HEK293 (cell line): ENCODE measurements at regions not wholly inside any gene's neighbourhood (a gene's known extent, or its start where the extent isn't known, plus 50 kb on each side); places are given as distances from the start of the nearest gene placed in this dataset.

Experiments
- CTCF ChIA-PET: fragments of 350-600 bp; formaldehyde crosslinking; extraction: SDS; loops from one replicate; lab custom pipeline; 2021; ENCODE audit warnings: antibody characterized with exemption; lab: Yijun Ruan, JAX
- POLR2A ChIA-PET: fragments of 300-600 bp; formaldehyde crosslinking; extraction: SDS; loops from one replicate; lab custom pipeline; 2020; ENCODE audit warnings: antibody characterized with exemption, inconsistent platforms; lab: Yijun Ruan, JAX
- H3K27ac ChIP-seq: fragments of 200-500 bp; sonication (Bioruptor generic); 2 replicates; pipeline ENCODE4 v1.5.1; 2014; ENCODE audit warnings: low read depth, low read length, control low read depth, inconsistent platforms; ENCODE audit errors: extremely low read depth
- H3K36me3 ChIP-seq, 2 experiments: fragments of 200-500 bp in 1 of 2; sonication (Bioruptor generic) in 1 of 2; 1 replicate in 1 of 2; 2 replicates in 1 of 2; pipeline ENCODE4 v1.5.1; 2014 to 2017; ENCODE audit warnings: inconsistent platforms in 2 of 2, low read length in 2 of 2; ENCODE audit not compliant: control insufficient read depth in 2 of 2, insufficient read depth in 1 of 2
- H3K4me1 ChIP-seq: fragments of 200-500 bp; sonication (Bioruptor generic); 2 replicates; pipeline ENCODE4 v1.5.1; 2014; ENCODE audit warnings: mild to moderate bottlenecking, low read length, inconsistent platforms; ENCODE audit not compliant: control insufficient read depth, insufficient read depth
- H3K4me3 ChIP-seq: 2 replicates; pipeline ENCODE4 v1.5.1; 2011; ENCODE audit warnings: low read depth, mild to moderate bottlenecking, control low read depth, low read length, moderate library complexity
- H3K9me3 ChIP-seq: fragments of 200-500 bp; sonication (Bioruptor generic); 2 replicates; pipeline ENCODE4 v1.5.1; 2014; ENCODE audit warnings: low read depth, low read length, inconsistent platforms; ENCODE audit not compliant: control insufficient read depth, insufficient read depth
- KLF1 ChIP-seq: fragments of 450-650 bp; formaldehyde crosslinking; IDR thresholded peaks from 2 replicates; pipeline ENCODE4 v1.5.1; 2016; ENCODE audit warnings: missing biosample characterization, missing genetic modification characterization
- KLF10 ChIP-seq: fragments of 450-650 bp; IDR thresholded peaks from 2 replicates; pipeline ENCODE4 v1.5.1; 2018; ENCODE audit warnings: missing biosample characterization, mild to moderate bottlenecking, missing genetic modification characterization
- ZEB2 ChIP-seq: fragments of 450-650 bp; formaldehyde crosslinking; IDR thresholded peaks from 2 replicates; pipeline ENCODE4 v1.5.1; 2016; ENCODE audit warnings: missing biosample characterization, missing genetic modification characterization
- ZFP3 ChIP-seq: fragments of 450-650 bp; formaldehyde crosslinking; IDR thresholded peaks from 2 replicates; pipeline ENCODE4 v1.5.1; 2016; ENCODE audit warnings: low read depth, missing biosample characterization, missing genetic modification characterization
- ZFP41 ChIP-seq: fragments of 450-650 bp; formaldehyde crosslinking; IDR thresholded peaks from 2 replicates; pipeline ENCODE4 v1.5.1; 2016; ENCODE audit warnings: missing biosample characterization, missing genetic modification characterization, borderline replicate concordance
- ZFP69B ChIP-seq: fragments of 450-650 bp; formaldehyde crosslinking; IDR thresholded peaks from 2 replicates; pipeline ENCODE4 v1.5.1; 2016; ENCODE audit warnings: missing biosample characterization, missing genetic modification characterization
- ZNF16 ChIP-seq: fragments of 450-650 bp; formaldehyde crosslinking; IDR thresholded peaks from 2 replicates; pipeline ENCODE4 v1.5.1; 2016; ENCODE audit warnings: low read depth, missing biosample characterization, missing genetic modification characterization
- ZNF211 ChIP-seq: fragments of 450-650 bp; formaldehyde crosslinking; IDR thresholded peaks from 2 replicates; pipeline ENCODE4 v1.5.1; 2016; ENCODE audit warnings: low read depth, missing biosample characterization, missing genetic modification characterization
- ZNF214 ChIP-seq: fragments of 450-650 bp; formaldehyde crosslinking; IDR thresholded peaks from 2 replicates; pipeline ENCODE4 v1.5.1; 2017; ENCODE audit warnings: missing biosample characterization, mild to moderate bottlenecking, missing genetic modification characterization, borderline replicate concordance
- ZNF221 ChIP-seq: fragments of 450-650 bp; formaldehyde crosslinking; IDR thresholded peaks from 2 replicates; pipeline ENCODE4 v1.5.1; 2017; ENCODE audit warnings: missing biosample characterization, missing genetic modification characterization, borderline replicate concordance
- ZNF23 ChIP-seq: fragments of 450-650 bp; formaldehyde crosslinking; IDR thresholded peaks from 2 replicates; pipeline ENCODE4 v1.5.1; 2016; ENCODE audit warnings: missing biosample characterization, missing genetic modification characterization, borderline replicate concordance
- ZNF239 ChIP-seq: fragments of 450-650 bp; formaldehyde crosslinking; IDR thresholded peaks from 2 replicates; pipeline ENCODE4 v1.5.1; 2016; ENCODE audit warnings: missing biosample characterization, missing genetic modification characterization
- ZNF266 ChIP-seq: fragments of 450-650 bp; formaldehyde crosslinking; IDR thresholded peaks from 2 replicates; pipeline ENCODE4 v1.5.1; 2016; ENCODE audit warnings: missing biosample characterization, missing genetic modification characterization, low read depth
- ZNF354C ChIP-seq: fragments of 450-650 bp; formaldehyde crosslinking; IDR thresholded peaks from 2 replicates; pipeline ENCODE4 v1.5.1; 2016; ENCODE audit warnings: missing biosample characterization, missing genetic modification characterization, low read depth, borderline replicate concordance
- ZNF549 ChIP-seq: fragments of 450-650 bp; IDR thresholded peaks from 2 replicates; pipeline ENCODE4 v1.5.1; 2018; ENCODE audit warnings: missing biosample characterization, missing genetic modification characterization, mild to moderate bottlenecking, inconsistent platforms, moderate library complexity
- ZNF600 ChIP-seq: fragments of 450-650 bp; formaldehyde crosslinking; IDR thresholded peaks from 2 replicates; pipeline ENCODE4 v1.5.1; 2016; ENCODE audit warnings: missing biosample characterization, missing genetic modification characterization
- ZNF624 ChIP-seq: fragments of 450-650 bp; formaldehyde crosslinking; IDR thresholded peaks from 2 replicates; pipeline ENCODE4 v1.5.1; 2017; ENCODE audit warnings: missing biosample characterization, missing genetic modification characterization
- ZNF658 ChIP-seq: fragments of 450-650 bp; formaldehyde crosslinking; IDR thresholded peaks from 2 replicates; pipeline ENCODE4; 2016; ENCODE audit warnings: missing biosample characterization, missing genetic modification characterization
- ZNF747 ChIP-seq: fragments of 450-650 bp; formaldehyde crosslinking; IDR thresholded peaks from 2 replicates; pipeline ENCODE4 v1.5.1; 2016; ENCODE audit warnings: missing biosample characterization, missing genetic modification characterization
- ZSCAN16 ChIP-seq: fragments of 450-650 bp; formaldehyde crosslinking; IDR thresholded peaks from 2 replicates; pipeline ENCODE4 v1.5.1; 2016; ENCODE audit warnings: missing biosample characterization, missing genetic modification characterization
- ZSCAN23 ChIP-seq: fragments of 450-650 bp; formaldehyde crosslinking; IDR thresholded peaks from 2 replicates; pipeline ENCODE4 v1.5.1; 2016; ENCODE audit warnings: missing biosample characterization, missing genetic modification characterization
- TF ChIP-seq, protein P1 (sequence below): fragments of 450-650 bp; formaldehyde crosslinking; IDR thresholded peaks from 2 replicates; pipeline ENCODE4; 2016; ENCODE audit warnings: missing biosample characterization, missing genetic modification characterization
- TF ChIP-seq, protein P2 (sequence below): fragments of 450-650 bp; formaldehyde crosslinking; IDR thresholded peaks from 2 replicates; pipeline ENCODE4 v1.5.1; 2016; ENCODE audit warnings: missing biosample characterization, missing genetic modification characterization
- TF ChIP-seq, protein P3 (sequence below): fragments of 450-650 bp; formaldehyde crosslinking; IDR thresholded peaks from 2 replicates; pipeline ENCODE4 v1.5.1; 2016; ENCODE audit warnings: missing biosample characterization, missing genetic modification characterization
- TF ChIP-seq, protein P4 (sequence below): fragments of 450-650 bp; formaldehyde crosslinking; conservative IDR thresholded peaks from 2 replicates; pipeline ENCODE4 v1.5.1; 2016; ENCODE audit warnings: low read depth, missing biosample characterization, missing genetic modification characterization
- TF ChIP-seq, protein P5 (sequence below): fragments of 450-650 bp; formaldehyde crosslinking; IDR thresholded peaks from 2 replicates; pipeline ENCODE4 v1.5.1; 2017; ENCODE audit warnings: missing biosample characterization, missing genetic modification characterization

DNA sequence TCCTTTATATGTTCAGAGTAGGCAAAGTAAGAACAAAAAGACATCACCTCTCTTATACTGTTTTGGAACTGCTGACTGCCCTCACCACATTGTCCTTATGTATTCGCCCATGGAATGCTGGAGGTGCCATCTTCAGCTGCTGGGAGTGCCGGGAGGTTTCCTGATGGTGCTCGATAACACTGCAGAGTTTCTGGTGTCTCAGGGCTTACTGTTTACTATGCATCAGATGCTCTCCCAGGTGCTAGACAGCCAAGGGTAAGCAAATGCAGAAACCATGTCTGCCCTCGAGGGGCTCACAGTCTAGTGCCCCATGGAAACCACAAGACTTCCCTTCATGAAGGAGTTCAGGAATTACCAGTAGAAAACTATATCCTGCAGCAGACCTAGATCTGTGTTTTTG, 70.1 kb upstream of the SMIM23 start:
- Histone ChIP-seq H3K27ac (no peak overlapping the region), H3K4me1 (no peaks in the 10 kb centered on the region), H3K4me3 (no peak overlapping the region), H3K9me3 (no peaks in the 10 kb centered on the region), H3K36me3 (no peaks in the 10 kb centered on the region)
- ChIA-PET POLR2A (no interaction called here), CTCF (no interaction called here)
- TF ChIP-seq ZSCAN23 (no peak), ZSCAN16 (tag by site-specific recombination) (no peak), ZNF16 (tag by site-specific recombination) (no peak), ZNF747 (tag by site-specific recombination) (no peak), KLF1 (no peak), ZEB2 (no peak), ZNF658 (tag by site-specific recombination) (no peak)
- TF ChIP-seq, protein P1, sequence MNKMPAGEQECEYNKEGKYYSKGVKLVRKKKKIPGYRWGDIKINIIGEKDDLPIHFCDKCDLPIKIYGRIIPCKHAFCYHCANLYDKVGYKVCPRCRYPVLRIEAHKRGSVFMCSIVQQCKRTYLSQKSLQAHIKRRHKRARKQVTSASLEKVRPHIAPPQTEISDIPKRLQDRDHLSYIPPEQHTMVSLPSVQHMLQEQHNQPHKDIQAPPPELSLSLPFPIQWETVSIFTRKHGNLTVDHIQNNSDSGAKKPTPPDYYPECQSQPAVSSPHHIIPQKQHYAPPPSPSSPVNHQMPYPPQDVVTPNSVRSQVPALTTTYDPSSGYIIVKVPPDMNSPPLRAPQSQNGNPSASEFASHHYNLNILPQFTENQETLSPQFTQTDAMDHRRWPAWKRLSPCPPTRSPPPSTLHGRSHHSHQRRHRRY (tag by site-specific recombination): no peak
- TF ChIP-seq, protein P2, sequence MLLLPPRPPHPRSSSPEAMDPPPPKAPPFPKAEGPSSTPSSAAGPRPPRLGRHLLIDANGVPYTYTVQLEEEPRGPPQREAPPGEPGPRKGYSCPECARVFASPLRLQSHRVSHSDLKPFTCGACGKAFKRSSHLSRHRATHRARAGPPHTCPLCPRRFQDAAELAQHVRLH (tag by site-specific recombination): no peak
- TF ChIP-seq, protein P3, sequence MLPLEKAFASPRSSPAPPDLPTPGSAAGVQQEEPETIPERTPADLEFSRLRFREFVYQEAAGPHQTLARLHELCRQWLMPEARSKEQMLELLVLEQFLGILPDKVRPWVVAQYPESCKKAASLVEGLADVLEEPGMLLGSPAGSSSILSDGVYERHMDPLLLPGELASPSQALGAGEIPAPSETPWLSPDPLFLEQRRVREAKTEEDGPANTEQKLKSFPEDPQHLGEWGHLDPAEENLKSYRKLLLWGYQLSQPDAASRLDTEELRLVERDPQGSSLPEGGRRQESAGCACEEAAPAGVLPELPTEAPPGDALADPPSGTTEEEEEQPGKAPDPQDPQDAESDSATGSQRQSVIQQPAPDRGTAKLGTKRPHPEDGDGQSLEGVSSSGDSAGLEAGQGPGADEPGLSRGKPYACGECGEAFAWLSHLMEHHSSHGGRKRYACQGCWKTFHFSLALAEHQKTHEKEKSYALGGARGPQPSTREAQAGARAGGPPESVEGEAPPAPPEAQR (tag by site-specific recombination): no peak

DNA sequence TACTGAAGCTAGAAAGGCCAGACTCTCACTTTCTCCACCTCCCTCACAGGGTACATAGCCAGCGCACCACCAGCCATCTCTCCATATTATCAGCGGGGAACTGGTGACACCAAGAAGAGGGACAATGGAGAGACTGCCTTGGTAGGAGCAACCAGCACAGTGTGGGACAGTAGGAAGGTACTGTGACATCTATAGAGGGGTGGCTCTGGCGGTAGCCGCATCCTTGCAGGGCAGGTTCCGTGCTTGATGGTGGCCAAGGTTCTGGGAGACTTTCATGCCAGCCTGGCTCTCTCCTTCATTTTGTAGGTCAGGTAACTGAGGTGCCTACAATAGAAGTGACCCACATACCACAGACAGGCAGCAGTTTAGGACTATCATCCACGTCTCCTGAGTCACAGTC, 65.5 kb upstream of the SMIM23 start:
- TF ChIP-seq ZNF354C (tag by site-specific recombination): no peak
- no peak for TF ChIP-seq ZNF600 (tag by site-specific recombination)
- TF ChIP-seq KLF10 (tag by site-specific recombination): no peak
- TF ChIP-seq ZFP3: no peak
- TF ChIP-seq ZNF211 (tag by site-specific recombination): no peak
- TF ChIP-seq KLF1: no peak
- no peak for TF ChIP-seq ZNF624
- TF ChIP-seq ZNF239: no peak
- TF ChIP-seq, protein P2 (tag by site-specific recombination): no peak
- TF ChIP-seq ZNF549 (tag by site-specific recombination): no peak
- no peak for TF ChIP-seq ZNF266
- TF ChIP-seq ZNF221 (tag by site-specific recombination): no peak
- TF ChIP-seq ZNF214 (tag by site-specific recombination): no peak
- Histone ChIP-seq H3K4me1 (no peaks in the 10 kb centered on the region), H3K27ac (no peak overlapping the region), H3K9me3 (no peaks in the 10 kb centered on the region), H3K36me3 (no peaks in the 10 kb centered on the region), H3K4me3 (no peak overlapping the region)
- ChIA-PET POLR2A (no interaction called here), CTCF (interaction anchor here (0.7 kb wide), 1 partner anchor 290 kb away, joined by 3 read pairs; no protein-coding TSS in a partner anchor)

DNA sequence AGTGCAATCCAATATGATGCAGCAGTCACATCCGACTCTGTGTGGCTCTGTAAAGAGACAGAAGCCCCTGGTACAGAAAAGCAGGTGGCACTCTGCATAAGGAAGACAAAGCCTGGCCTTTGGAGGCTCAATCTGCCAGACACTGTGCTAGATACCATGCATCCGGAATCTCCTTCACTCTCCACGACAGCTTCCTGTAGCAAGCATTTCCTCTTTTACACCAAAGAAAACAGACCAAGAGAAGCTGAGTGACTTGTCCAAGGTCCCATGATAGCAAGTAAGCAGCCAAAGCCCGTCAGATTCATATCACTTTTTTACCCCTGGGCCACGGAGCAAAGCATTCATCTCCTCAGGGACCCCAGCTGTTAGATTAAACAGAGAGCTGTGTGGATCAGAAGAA, 64.2 kb upstream of the SMIM23 start:
- ChIA-PET CTCF (no interaction called here), POLR2A (no interaction called here)
- no peak overlapping the region for H3K27ac ChIP-seq
- TF ChIP-seq ZNF23 (tag by site-specific recombination) (no peak), ZFP41 (no peak), ZFP69B (tag by site-specific recombination) (no peak)
- TF ChIP-seq, protein P4, sequence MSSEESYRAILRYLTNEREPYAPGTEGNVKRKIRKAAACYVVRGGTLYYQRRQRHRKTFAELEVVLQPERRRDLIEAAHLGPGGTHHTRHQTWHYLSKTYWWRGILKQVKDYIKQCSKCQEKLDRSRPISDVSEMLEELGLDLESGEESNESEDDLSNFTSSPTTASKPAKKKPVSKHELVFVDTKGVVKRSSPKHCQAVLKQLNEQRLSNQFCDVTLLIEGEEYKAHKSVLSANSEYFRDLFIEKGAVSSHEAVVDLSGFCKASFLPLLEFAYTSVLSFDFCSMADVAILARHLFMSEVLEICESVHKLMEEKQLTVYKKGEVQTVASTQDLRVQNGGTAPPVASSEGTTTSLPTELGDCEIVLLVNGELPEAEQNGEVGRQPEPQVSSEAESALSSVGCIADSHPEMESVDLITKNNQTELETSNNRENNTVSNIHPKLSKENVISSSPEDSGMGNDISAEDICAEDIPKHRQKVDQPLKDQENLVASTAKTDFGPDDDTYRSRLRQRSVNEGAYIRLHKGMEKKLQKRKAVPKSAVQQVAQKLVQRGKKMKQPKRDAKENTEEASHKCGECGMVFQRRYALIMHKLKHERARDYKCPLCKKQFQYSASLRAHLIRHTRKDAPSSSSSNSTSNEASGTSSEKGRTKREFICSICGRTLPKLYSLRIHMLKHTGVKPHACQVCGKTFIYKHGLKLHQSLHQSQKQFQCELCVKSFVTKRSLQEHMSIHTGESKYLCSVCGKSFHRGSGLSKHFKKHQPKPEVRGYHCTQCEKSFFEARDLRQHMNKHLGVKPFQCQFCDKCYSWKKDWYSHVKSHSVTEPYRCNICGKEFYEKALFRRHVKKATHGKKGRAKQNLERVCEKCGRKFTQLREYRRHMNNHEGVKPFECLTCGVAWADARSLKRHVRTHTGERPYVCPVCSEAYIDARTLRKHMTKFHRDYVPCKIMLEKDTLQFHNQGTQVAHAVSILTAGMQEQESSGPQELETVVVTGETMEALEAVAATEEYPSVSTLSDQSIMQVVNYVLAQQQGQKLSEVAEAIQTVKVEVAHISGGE (tag by site-specific recombination): no peak
- TF ChIP-seq, protein P5, sequence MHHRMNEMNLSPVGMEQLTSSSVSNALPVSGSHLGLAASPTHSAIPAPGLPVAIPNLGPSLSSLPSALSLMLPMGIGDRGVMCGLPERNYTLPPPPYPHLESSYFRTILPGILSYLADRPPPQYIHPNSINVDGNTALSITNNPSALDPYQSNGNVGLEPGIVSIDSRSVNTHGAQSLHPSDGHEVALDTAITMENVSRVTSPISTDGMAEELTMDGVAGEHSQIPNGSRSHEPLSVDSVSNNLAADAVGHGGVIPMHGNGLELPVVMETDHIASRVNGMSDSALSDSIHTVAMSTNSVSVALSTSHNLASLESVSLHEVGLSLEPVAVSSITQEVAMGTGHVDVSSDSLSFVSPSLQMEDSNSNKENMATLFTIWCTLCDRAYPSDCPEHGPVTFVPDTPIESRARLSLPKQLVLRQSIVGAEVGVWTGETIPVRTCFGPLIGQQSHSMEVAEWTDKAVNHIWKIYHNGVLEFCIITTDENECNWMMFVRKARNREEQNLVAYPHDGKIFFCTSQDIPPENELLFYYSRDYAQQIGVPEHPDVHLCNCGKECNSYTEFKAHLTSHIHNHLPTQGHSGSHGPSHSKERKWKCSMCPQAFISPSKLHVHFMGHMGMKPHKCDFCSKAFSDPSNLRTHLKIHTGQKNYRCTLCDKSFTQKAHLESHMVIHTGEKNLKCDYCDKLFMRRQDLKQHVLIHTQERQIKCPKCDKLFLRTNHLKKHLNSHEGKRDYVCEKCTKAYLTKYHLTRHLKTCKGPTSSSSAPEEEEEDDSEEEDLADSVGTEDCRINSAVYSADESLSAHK (tag by site-specific recombination): no peak

More for the DNA sequence above, 64.2 kb upstream of the SMIM23 start:
- Histone ChIP-seq H3K4me1 (no peaks in the 10 kb centered on the region), H3K36me3 (no peaks in the 10 kb centered on the region), H3K4me3 (no peak overlapping the region), H3K9me3 (no peaks in the 10 kb centered on the region)
